Mesenchymal stem cell (in vitro differentiated cells and primary cell): ENCODE measurements at regions not wholly inside any gene's neighbourhood (a gene's known extent, or its start where the extent isn't known, plus 50 kb on each side); places are given as distances from the start of the nearest gene placed in this dataset.
"Not testable (repeated sequence)": the region's sequence is repeated elsewhere in the genome, so short reads cannot be mapped to it uniquely, and the experiment has no call there.

Experiments used
- DNase-seq: peaks from one replicate; pipeline ENCODE4 v3.0.0-alpha.2; 2013
- H2AFZ ChIP-seq: one replicate; pipeline ENCODE4 v1.6.1; 2013; ENCODE audit warnings: low read depth, mild to moderate bottlenecking, control low read depth, inconsistent platforms, low read length, moderate library complexity
- H2AK5ac ChIP-seq: 2 replicates; pipeline ENCODE4 v1.6.1; 2013; ENCODE audit warnings: low read length, moderate library complexity, mild to moderate bottlenecking, inconsistent platforms; ENCODE audit not compliant: severe bottlenecking
- H2BK120ac ChIP-seq: one replicate; pipeline ENCODE4 v1.6.1; 2013; ENCODE audit warnings: low read depth, mild to moderate bottlenecking, inconsistent platforms, low read length, moderate library complexity
- H2BK12ac ChIP-seq, 2 experiments: one replicate each; pipeline ENCODE4 v1.6.1; 2013; ENCODE audit warnings: inconsistent platforms in 2 of 2, low read length in 2 of 2, mild to moderate bottlenecking in 2 of 2, moderate library complexity in 2 of 2, control low read depth in 1 of 2
- H2BK15ac ChIP-seq: one replicate; pipeline ENCODE4 v1.6.1; 2013; ENCODE audit warnings: mild to moderate bottlenecking, low read depth, inconsistent platforms; ENCODE audit not compliant: poor library complexity, severe bottlenecking
- H2BK5ac ChIP-seq: 2 replicates; pipeline ENCODE4 v1.6.1; 2013; ENCODE audit warnings: low read depth, mild to moderate bottlenecking, low read length, control low read depth, inconsistent platforms; ENCODE audit not compliant: poor library complexity, severe bottlenecking
- H3K14ac ChIP-seq, 2 experiments: one replicate each; pipeline ENCODE4 v1.6.1; 2013; ENCODE audit warnings: inconsistent platforms in 2 of 2, low read length in 2 of 2, control low read depth in 1 of 2, mild to moderate bottlenecking in 1 of 2, moderate library complexity in 1 of 2
- H3K18ac ChIP-seq, 2 experiments: one replicate each; pipeline ENCODE4 v1.6.1; 2013; ENCODE audit warnings: inconsistent platforms in 2 of 2, low read length in 2 of 2, control low read depth in 1 of 2, low read depth in 1 of 2, mild to moderate bottlenecking in 1 of 2
- H3K23ac ChIP-seq, 2 experiments: one replicate each; pipeline ENCODE4 v1.6.1; 2013; ENCODE audit warnings: inconsistent platforms in 2 of 2, low read length in 2 of 2, mild to moderate bottlenecking in 2 of 2, moderate library complexity in 2 of 2, control low read depth in 1 of 2
- H3K27ac ChIP-seq: 2 replicates; pipeline ENCODE4 v1.5.1; 2013; ENCODE audit warnings: mild to moderate bottlenecking, moderate library complexity, low read length, control low read depth, inconsistent platforms; ENCODE audit not compliant: poor library complexity, severe bottlenecking
- H3K27me3 ChIP-seq, 2 experiments: 2 replicates each; pipeline versions ENCODE4 v1.6.1 to v1.7.0; 2013; ENCODE audit warnings: low read length in 2 of 2, mild to moderate bottlenecking in 2 of 2, moderate library complexity in 2 of 2, control low read depth in 1 of 2, inconsistent platforms in 1 of 2; ENCODE audit not compliant: control insufficient read depth in 1 of 2, insufficient read depth in 1 of 2
- H3K36me3 ChIP-seq, 2 experiments: 2 replicates each; pipeline versions ENCODE4 v1.6.1 to v1.7.0; 2013; ENCODE audit warnings: low read length in 2 of 2, control low read depth in 1 of 2, inconsistent platforms in 1 of 2, low read depth in 1 of 2, mild to moderate bottlenecking in 1 of 2; ENCODE audit not compliant: insufficient read depth in 2 of 2, control insufficient read depth in 1 of 2
- H3K4ac ChIP-seq, 2 experiments: one replicate each; pipeline ENCODE4 v1.6.1; 2013; ENCODE audit warnings: inconsistent platforms in 2 of 2, low read length in 2 of 2, mild to moderate bottlenecking in 2 of 2, moderate library complexity in 2 of 2, control low read depth in 1 of 2, low read depth in 1 of 2
- H3K4me1 ChIP-seq: 2 replicates; pipeline ENCODE4 v1.6.1; 2013; ENCODE audit warnings: low read depth, low read length, control low read depth; ENCODE audit not compliant: control insufficient read depth, insufficient read depth
- H3K4me2 ChIP-seq: 2 replicates; pipeline ENCODE4 v1.6.1; 2013; ENCODE audit warnings: low read length, mild to moderate bottlenecking, inconsistent platforms; ENCODE audit not compliant: poor library complexity, severe bottlenecking
- H3K4me3 ChIP-seq, 2 experiments: 2 replicates each; pipeline versions ENCODE4 v1.5.1 to v1.7.0; 2013; ENCODE audit warnings: low read length in 2 of 2, mild to moderate bottlenecking in 2 of 2, control low read depth in 1 of 2, low read depth in 1 of 2; ENCODE audit not compliant: insufficient read depth in 1 of 2
- H3K79me1 ChIP-seq: replicated peaks from 2 replicates; pipeline ENCODE4 v1.6.1; 2013; ENCODE audit warnings: mild to moderate bottlenecking, control low read depth, low read length, inconsistent platforms; ENCODE audit not compliant: poor library complexity, severe bottlenecking
- H3K9ac ChIP-seq: 2 replicates; pipeline ENCODE4 v1.7.0; 2013; ENCODE audit warnings: mild to moderate bottlenecking, low read length, moderate library complexity
- H3K9me3 ChIP-seq: 2 replicates; pipeline ENCODE4 v1.7.0; 2013; ENCODE audit warnings: mild to moderate bottlenecking, low read length; ENCODE audit not compliant: control insufficient read depth
- H4K8ac ChIP-seq: one replicate; pipeline ENCODE4 v1.6.1; 2013; ENCODE audit warnings: inconsistent platforms, mild to moderate bottlenecking, low read length, moderate library complexity
- H4K91ac ChIP-seq: one replicate; pipeline ENCODE4 v1.6.1; 2013; ENCODE audit warnings: mild to moderate bottlenecking, low read length, inconsistent platforms
- WGBS: methylation state at CpG from one replicate; pipeline ENCODE4 v1.1.7; 2013; ENCODE audit warnings: mixed read lengths; 5-methylcytosine and 5-hydroxymethylcytosine counted together

DNA sequence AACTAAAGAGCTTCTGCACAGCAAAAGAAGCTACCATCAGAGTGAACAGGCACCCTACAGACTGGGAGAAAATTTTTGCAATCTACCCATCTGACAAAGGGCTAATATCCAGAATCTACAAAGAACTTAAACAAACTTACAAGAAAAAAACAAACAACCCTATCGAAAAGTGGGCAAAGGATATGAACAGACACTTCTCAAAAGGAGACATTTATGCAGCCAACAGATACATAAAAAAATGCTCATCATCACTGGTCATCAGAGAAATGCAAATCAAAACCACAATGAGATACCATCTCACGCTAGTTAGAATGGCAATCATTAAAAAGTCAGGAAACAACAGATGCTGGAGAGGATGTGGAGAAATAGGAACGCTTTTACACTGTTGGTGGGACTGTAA, 72.1 kb downstream of the ELAPOR2 start:
- not testable (repeated sequence) for H2AK5ac ChIP-seq, H3K14ac ChIP-seq, H4K8ac ChIP-seq, H3K9me3 ChIP-seq, H3K79me1 ChIP-seq, H3K4me1 ChIP-seq, H4K91ac ChIP-seq, H2BK12ac ChIP-seq, H3K18ac ChIP-seq, DNase-seq, H2AFZ ChIP-seq, H2BK5ac ChIP-seq, H3K4me2 ChIP-seq, H3K4me3 ChIP-seq, H2BK120ac ChIP-seq, H2BK15ac ChIP-seq, H3K23ac ChIP-seq, H3K4ac ChIP-seq, H3K9ac ChIP-seq, H3K36me3 ChIP-seq, H3K27ac ChIP-seq, H3K27me3 ChIP-seq
- 100% methylated on average over 1 of the region's 3 CpGs for WGBS

- not testable (repeated sequence) for H2BK12ac ChIP-seq, H3K23ac ChIP-seq, H3K79me1 ChIP-seq, H3K9me3 ChIP-seq, H3K14ac ChIP-seq, H3K18ac ChIP-seq, H4K8ac ChIP-seq, H3K36me3 ChIP-seq, H3K4ac ChIP-seq, H2BK15ac ChIP-seq, H3K9ac ChIP-seq, H2AK5ac ChIP-seq, H3K4me2 ChIP-seq, H2AFZ ChIP-seq, DNase-seq, H3K4me3 ChIP-seq, H3K4me1 ChIP-seq, H4K91ac ChIP-seq, H3K27ac ChIP-seq, H2BK120ac ChIP-seq, H2BK5ac ChIP-seq, H3K27me3 ChIP-seq
- WGBS: 86% methylated on average over 3 of the region's 3 CpGs
Observed at GRCh38 chr7:86985342-86985741, 74.1 kb downstream of the ELAPOR2 start.

DNA sequence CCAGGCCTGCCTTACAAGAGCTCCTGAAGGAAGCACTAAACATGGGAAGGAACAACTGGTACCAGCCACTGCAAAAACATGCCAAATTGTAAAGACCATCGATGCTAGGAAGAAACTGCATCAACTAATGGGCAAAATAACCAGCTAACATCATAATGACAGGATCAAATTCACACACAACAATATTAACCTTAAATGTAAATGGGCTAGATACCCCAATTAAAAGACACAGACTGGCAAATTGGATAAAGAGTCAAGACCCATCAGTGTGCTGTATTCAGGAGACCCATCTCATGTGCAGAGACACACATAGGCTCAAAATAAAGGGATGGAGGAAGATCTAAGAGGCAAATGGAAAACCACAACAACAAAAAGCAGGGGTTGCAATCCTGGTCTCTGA, 75.8 kb downstream of the ELAPOR2 start:
- H3K27ac ChIP-seq, H2BK120ac ChIP-seq, H3K18ac ChIP-seq, H2BK12ac ChIP-seq, H3K36me3 ChIP-seq, H4K91ac ChIP-seq, H3K9ac ChIP-seq, H3K4ac ChIP-seq, DNase-seq, H3K4me1 ChIP-seq, H3K4me2 ChIP-seq, H3K79me1 ChIP-seq, H3K4me3 ChIP-seq, H2BK15ac ChIP-seq, H2BK5ac ChIP-seq, H3K27me3 ChIP-seq, H2AK5ac ChIP-seq, H3K23ac ChIP-seq, H3K14ac ChIP-seq, H4K8ac ChIP-seq, H3K9me3 ChIP-seq, H2AFZ ChIP-seq: not testable (repeated sequence)
- no CpG with 5 or more reads among the region's 1 CpG for WGBS

GRCh38 chr7:86981937-86982336, 77.5 kb downstream of the ELAPOR2 start:
- not testable (repeated sequence) for H2BK120ac ChIP-seq, H3K27ac ChIP-seq, H4K91ac ChIP-seq, H3K4me2 ChIP-seq, H2AFZ ChIP-seq, H3K9me3 ChIP-seq, H3K4me1 ChIP-seq, H2AK5ac ChIP-seq, H3K36me3 ChIP-seq, H3K9ac ChIP-seq, H3K23ac ChIP-seq, H2BK15ac ChIP-seq, H2BK12ac ChIP-seq, H3K4ac ChIP-seq, H3K79me1 ChIP-seq, H3K4me3 ChIP-seq, H4K8ac ChIP-seq, H3K18ac ChIP-seq, DNase-seq, H2BK5ac ChIP-seq, H3K27me3 ChIP-seq
- WGBS: 81% methylated on average over 9 of the region's 9 CpGs
- peak overlapping the region in 1 of 2 experiments; percentile 22 for H3K14ac ChIP-seq
